GM12892 (cell line): ENCODE measurements at regions not wholly inside any gene's neighbourhood (a gene's known extent, or its start where the extent isn't known, plus 50 kb on each side); places are given as distances from the start of the nearest gene placed in this dataset.

Experiments used
- DNase-seq: peaks from one replicate; pipeline ENCODE4 v3.0.0; 2011; ENCODE audit not compliant: insufficient read length
- FAIRE-seq: peaks from 2 replicates; lab custom pipeline; 2011; peaks lifted over from hg19 to GRCh38; lab: Jason Lieb, UNC
- POLR2A ChIP-seq: IDR thresholded peaks from 2 replicates; pipeline ENCODE4 v1.6.1; 2011; ENCODE audit warnings: low read depth, low read length, control low read depth
- POLR2AphosphoS5 ChIP-seq: IDR thresholded peaks from 2 replicates; pipeline ENCODE4 v1.6.1; 2011; ENCODE audit warnings: low read depth, low read length, control low read depth
- TAF1 ChIP-seq: IDR thresholded peaks from 2 replicates; pipeline ENCODE4 v1.6.1; 2011; ENCODE audit warnings: low read depth, mild to moderate bottlenecking, control low read depth, low read length, borderline replicate concordance

- no peak for DNase-seq
- FAIRE-seq, result no peak
- TF ChIP-seq TAF1, result no peak
- TF ChIP-seq POLR2AphosphoS5, result no peak
- TF ChIP-seq POLR2A, result no peak
Observed at GRCh38 chr2:239905884-239906654, 119.1 kb downstream of the NDUFA10 start.

DNA sequence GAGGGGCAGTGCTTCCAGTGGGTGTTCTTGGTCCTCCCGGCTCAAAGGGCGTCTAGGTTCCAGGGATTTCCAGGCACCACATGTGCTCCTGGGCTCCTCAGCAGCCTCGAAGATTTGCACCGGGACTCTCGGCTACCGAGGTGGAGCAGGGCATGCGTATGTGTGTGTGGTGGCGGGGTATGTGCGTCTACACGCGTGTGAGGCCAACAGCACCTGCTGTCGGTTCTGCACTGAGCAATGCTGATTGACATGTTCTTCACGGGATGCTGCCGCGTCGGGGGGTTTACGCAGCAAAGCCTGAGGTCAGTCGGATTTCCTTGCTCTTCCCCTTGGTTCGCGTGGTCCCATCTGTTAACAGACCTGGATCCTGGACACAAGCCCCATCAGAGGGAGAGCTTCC, 119.8 kb downstream of the NDUFA10 start:
- DNase-seq (no peak), FAIRE-seq (no peak)
- TF ChIP-seq POLR2AphosphoS5 (no peak), POLR2A (no peak), TAF1 (no peak)

DNA sequence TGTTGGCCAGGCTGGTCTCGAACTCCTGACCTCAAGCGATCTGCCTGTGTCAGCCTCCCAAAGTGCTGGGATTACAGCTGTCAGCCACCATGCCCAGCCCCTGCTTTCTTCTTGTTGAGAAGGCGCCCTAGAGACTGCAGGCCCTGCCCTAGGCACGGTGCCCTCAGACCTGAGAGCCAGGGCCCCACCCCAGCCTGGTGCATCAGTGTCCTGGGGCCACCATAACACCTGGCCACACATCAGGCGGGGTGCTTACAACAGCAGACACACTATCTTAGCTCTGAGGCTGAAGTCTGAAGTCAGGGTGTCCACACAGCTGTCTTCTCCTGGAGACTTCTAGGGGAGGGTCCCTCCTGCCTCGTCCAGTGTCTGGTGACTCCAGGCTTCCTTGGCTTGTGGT, 120.6 kb downstream of the NDUFA10 start:
- FAIRE-seq, result no peak
- TF ChIP-seq TAF1, result no peak
- no peak for TF ChIP-seq POLR2A
- no peak for TF ChIP-seq POLR2AphosphoS5

DNA sequence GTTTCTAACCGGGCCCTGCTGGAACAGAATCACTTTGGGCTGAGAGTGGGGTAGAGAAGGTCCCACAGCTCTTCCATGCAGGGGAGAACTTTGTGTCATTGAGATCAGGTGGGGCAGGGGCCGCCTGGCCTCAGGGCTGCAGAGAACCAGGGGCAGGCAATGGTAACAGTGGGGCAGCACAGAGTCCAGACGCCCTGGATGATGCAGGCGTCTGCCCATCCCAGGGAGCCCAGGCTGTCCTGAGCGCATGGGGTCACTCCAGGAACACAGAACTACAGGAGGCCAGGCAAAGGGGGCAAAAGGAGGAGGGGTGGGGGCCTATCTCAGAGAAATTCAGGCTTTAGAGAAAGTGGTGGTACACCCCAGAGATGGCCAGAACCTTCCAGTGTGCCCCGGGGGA, 121.3 kb downstream of the NDUFA10 start:
- FAIRE-seq, result no peak
- DNase-seq, result no peak
- TF ChIP-seq POLR2AphosphoS5, result no peak
- TF ChIP-seq POLR2A, result no peak
- TF ChIP-seq TAF1, result no peak

More for the DNA sequence above, 120.6 kb downstream of the NDUFA10 start:
- DNase-seq, result no peak

DNA sequence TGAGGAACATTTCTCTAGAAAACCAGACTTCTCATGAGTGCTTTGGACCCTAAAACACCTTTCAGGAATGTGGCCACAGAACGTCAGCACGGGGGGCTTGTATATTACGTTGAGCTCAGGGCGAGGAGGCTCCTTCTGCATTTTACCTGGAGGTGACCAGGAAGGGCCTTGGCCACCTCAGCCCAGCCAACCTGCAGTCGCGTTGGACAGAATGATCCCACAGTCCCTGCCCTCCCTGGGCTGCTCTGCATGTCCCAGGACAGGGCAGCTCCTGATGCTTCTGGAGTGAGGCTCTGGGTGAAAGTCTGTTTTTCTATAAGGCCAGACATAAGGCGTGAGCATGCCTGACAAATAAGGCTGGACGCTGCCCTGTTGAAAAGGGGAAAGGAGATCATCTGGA, 121.9 kb downstream of the NDUFA10 start:
- FAIRE-seq, result no peak
- DNase-seq, result no peak
- TF ChIP-seq POLR2A, result no peak
- TF ChIP-seq POLR2AphosphoS5, result no peak
- TF ChIP-seq TAF1, result no peak

DNA sequence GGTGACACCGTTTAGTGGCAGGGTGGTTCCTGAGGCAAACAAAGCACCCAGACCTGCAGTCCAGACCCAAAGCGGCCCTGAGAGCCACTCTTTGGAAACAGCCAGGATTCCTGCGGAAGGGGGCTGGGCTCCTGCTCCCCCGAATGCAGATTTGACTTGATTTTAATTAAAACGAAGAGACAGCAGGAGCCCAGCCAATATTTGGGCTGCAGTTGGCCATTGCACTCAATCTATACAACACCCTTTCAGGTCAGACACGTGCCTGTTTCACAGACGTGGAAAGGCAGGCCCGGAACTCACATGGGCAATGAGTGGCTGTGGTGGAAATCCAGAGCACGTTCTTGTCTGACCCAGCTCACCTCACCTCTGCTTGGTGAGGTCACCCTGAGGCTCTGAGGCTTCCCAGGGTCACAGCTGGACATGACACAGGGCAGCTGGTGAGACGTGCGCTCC, 122.4 kb downstream of the NDUFA10 start:
- FAIRE-seq (no peak), DNase-seq (no peak)
- TF ChIP-seq POLR2AphosphoS5, result no peak
- no peak for TF ChIP-seq TAF1
- TF ChIP-seq POLR2A, result no peak

GRCh38 chr2:239898292-239898925, 126.7 kb downstream of the NDUFA10 start:
- no peak for FAIRE-seq
- TF ChIP-seq TAF1 (no peak), POLR2AphosphoS5 (no peak), POLR2A (no peak)

DNA sequence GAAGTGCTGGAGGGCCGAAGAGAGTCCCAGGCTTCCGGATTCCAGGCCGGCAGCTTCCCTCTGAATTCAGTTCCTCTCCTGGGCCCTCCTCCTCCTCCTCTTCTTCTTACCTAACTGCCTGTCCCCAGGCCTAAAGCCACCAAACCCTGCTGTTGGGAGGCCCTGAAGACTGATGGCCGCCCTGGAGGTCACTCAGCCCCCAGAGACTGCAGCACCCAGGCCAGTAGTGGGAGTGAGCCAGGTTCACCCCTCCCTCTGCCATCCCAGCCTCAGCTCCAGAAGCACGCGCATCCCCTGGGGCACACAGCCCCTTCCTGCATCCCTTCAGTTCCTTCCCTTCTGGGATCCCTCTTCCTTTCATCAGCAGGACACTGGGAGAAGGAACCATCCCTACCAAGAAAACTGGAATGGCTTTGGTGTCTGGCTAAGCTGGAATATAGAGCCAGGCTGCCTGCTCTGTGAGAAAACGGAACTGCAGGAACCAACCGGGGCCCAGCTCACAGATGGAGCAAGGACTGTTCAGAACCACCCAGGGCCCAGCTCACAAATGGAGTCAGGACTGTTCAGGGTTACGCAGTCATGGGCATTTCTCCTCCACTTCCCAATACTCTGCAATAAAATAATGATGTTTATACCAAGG, 127.4 kb downstream of the NDUFA10 start:
- FAIRE-seq, result no peak
- no peak for DNase-seq
- TF ChIP-seq POLR2AphosphoS5 (no peak), TAF1 (no peak), POLR2A (no peak)

More at GRCh38 chr2:239898292-239898925, 126.7 kb downstream of the NDUFA10 start:
- DNase-seq, result no peak

DNA sequence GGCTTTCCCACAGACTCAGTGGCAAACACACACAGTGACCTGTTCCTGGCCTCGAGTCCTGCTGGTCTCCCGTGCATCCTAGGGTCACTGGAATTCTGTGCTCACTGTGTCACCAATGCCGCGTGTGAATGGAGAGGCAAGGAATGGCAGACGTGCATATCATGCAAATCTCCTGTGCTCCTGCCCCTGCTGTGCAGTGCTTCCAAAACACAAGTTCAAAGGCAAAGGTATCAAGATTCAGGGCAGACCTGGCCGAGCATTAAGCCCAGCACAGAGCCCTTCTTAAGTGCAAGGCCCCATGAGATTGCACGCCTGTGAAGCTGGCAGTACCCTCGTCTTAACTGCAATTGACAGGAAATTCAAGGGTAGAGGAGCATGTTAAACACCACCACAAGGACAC, 129.1 kb downstream of the NDUFA10 start:
- DNase-seq (no peak), FAIRE-seq (no peak)
- TF ChIP-seq POLR2A, result no peak
- TF ChIP-seq POLR2AphosphoS5, result no peak
- TF ChIP-seq TAF1, result no peak

DNA sequence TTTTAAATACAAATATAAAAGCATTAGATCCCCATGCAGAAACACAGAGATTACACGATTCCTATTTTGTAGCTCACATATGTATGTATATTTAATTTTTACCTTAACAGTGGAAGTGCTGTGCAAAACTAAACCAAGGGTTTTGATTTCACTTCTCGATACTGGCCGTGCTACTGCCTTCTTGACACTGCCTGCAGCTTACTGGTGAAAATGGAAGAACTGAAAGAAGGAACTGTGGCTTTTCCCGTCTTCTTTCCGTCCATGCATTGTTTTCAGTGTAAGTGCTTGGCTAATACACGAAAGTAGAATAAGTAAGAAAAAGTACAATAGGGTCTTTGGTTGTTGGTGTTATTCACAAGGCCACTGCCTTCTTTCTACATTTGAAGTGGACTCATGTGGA, 129.5 kb downstream of the NDUFA10 start:
- FAIRE-seq (no peak), DNase-seq (no peak)
- TF ChIP-seq POLR2A (no peak), POLR2AphosphoS5 (no peak), TAF1 (no peak)

- FAIRE-seq, result no peak
- no peak for DNase-seq
- TF ChIP-seq POLR2AphosphoS5 (no peak), POLR2A (no peak), TAF1 (no peak)
Observed at GRCh38 chr2:239895116-239895515, 130.0 kb downstream of the NDUFA10 start.
